HG02981 (cell line): ENCODE measurements at regions not wholly inside any gene's neighbourhood (a gene's known extent, or its start where the extent isn't known, plus 50 kb on each side); places are given as distances from the start of the nearest gene placed in this dataset.

ENCODE experiments used
- ATAC-seq: cut with Tn5 transposase; IDR thresholded peaks from one replicate; pipeline ENCODE4 v1.9.1; 2021; ENCODE audit warnings: mild to moderate bottlenecking, moderate library complexity; ENCODE audit not compliant: unreplicated experiment

DNA sequence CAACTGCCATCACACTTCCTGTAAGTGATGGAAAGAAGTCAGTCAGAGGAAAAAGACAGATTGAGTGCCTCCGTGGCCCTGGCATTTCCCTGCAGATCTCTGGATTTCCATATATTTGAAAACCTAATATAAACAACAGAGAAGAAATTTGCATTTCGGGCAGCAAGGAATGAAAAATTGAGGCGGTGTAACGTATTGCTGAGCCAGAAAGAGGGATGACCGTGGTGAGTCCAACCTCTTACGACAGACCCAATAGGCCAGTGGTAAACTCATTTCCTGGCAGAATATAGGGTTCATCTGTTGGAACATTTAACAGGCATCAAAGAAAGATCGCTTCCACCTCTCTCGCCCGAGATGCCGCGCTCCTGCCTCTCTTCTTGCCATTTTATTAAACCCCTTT, 336.5 kb downstream of the MIAT start:
- ATAC-seq, result no peak

DNA sequence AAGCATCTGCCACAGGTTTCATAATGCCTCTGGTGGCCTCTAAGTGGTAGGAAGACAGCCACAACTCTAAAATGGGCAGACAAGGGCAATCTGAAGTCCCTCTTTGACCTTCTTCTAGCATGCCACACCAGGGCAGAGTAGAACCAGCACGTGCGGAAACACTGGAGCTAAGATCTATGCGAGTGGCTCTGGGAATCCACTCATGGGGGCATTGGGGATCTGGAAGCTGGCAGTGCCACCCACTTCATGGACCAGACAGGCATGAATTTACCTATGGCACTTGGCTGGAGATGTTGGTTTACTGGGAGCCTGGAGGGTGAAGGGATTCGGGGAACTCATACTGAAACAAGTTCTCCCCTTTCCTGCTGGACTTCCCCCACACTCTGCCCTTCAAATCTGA, 337.4 kb downstream of the MIAT start:
- ATAC-seq, result no peak

DNA sequence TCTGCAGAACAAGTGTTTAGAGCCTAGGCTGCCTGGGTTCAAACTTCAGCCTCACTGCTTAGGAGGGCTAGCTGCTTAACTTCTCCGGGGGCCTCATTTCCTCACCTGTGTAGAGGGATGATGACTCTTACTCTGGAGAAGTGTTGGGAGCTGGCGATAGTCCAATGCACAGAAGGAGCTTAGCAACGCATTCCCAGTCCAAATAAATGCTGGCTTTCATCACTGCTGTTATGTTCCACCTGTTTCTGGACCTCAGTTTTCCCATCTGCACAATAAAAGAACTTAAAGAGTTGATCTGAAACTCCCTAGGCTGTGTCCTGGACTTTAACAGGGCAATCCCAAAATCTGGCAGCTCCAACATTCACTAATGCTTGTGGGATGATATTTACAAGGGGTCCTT, 337.8 kb downstream of the MIAT start:
- ATAC-seq, result no peak

DNA sequence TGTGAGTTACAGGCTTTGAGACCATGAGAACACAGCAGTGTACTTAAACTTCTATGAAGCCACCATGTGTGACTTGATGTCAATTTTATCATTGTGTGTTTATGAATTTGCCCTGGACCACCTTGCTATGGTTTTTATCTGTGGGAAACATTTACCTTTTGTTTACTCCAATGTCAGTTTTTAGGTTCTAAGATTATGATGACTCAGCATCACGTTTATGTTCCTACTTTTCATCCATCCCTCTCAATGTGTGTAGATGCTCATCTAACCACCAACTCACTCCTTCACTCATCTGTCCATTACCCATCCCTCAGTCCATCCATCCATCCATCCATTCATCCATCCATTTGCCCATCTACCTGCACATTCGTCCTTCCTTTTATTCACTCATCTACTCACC, 338.8 kb downstream of the MIAT start:
- ATAC-seq, result no peak

DNA sequence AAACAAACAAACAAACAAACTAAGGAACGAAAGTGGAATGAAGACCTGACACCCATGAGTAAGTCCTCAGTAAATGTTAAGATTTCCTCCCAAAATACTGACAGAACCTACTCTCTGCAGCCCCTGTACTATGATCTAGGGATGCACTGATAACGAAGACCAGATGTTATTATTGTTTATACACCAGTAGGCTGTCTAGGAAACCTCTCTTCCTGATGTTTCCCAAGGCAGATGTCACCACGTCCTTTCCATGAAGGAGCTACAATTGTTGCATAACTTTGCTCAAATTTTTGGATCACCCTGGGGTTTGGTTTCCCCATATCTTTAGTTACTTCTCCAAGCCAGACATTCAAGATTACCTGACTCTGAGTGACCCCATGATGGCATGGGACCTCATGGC, 340.7 kb downstream of the MIAT start:
- no peak for ATAC-seq

DNA sequence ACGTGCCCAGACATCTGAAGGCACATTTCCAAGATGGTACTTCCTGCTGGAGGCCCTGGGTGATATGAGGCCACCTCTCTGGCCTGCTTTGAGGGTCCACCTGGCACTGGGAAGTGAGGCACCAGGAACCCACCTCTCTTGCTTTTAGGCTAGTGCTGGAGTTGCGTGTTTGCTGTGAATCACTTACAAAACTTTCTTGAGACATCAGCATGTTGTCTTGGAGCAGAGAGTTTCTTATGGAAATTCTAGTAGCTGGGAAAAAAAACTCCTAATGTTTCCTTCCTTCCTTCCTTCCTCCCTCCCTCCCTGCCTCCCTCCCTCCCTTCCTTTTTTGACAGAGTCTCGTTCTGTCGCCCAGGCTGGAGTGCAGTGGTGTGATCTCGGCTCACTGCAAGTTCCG, 341.3 kb downstream of the MIAT start:
- no peak for ATAC-seq

DNA sequence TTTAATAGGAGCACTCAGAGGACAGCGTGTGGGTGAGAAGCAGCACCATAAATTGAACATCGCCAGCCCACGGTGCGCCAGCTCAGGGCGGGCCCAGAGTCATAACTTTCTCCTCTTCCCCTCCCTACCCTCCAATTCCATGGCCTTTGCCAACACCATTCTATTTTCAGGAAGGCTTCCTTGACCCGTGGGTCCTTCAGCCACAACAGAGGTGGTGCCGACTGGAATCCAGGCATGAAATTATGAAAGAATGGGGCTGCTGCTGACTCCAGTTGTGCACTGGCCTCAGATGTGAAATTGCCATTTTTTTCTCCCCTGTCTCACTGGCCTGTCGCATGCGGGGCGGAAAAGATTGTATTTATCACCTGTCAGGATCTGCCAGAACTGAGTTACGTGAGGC, 345.9 kb downstream of the MIAT start:
- no peak for ATAC-seq

DNA sequence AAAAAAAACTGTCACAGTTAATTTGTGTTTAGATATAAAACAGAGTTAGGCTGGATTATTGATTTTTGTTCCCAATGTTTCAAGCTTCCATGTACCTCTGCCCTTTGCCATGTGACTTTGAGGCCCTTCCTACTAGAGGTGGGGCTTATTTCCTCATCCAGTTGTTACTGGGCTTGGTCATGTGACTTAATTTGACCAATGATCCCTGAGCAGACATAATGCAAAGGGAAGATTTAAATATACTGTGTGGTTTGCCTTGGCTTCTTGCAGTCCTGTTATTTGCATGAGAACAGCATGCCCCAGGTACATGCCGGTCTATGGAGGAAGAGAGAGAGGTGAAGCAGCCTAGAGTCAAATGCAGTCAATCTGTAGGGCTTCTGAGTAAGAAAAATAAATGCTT, 347.0 kb downstream of the MIAT start:
- no peak for ATAC-seq

DNA sequence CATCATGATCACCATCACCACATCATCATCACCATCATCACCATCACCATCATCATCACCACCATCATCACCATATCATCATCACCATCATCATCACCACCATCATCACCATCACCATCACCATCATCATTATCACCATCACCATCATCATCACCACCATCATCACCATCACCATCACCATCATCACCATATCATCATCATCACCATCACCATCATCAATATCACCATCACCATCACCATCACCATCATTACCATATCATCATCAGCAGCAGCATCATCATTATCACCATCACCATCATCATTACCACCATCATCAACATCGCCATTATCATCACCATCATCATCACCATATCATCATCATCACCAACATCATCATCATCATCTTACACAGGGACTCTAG, 351.1 kb downstream of the MIAT start:
- ATAC-seq, result no peak

DNA sequence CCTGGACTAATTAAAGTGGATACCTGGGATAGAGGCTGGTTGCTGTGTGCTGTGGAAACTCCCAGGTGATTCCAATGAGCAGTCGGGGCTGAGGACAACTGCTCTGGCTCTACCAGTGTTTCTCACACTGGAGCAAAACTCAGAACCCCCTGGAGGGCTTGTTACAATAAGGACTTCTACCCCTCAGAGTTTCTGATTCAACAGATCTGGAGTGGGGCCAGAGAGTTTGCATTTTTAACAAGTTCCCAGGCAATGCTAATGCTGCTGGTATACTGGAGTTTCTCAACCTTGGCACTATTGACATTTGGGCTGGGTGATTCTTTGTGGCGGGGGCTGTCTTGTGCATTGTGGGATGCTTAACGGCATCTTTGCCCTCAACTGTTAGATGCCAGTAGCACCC, 353.7 kb downstream of the MIAT start:
- ATAC-seq, result no peak

DNA sequence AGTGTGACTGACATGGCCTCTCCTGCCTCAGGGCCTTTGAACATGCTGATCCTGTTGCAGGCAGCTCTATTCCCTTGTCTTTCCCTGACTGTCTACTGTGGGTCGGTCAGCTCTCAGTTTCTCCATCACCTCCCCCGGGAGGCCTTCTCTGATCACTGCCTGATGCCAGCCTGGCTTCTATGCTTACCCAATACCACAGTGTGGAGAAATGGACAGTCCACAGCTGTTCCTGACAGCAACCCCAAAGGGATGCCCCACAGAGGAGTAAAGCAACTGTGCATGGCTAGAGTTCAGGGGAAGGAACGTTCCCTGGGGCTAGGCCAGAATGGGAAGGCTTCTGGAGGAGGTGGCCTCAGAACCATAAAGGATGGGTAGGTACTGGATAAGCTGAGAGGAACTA, 354.3 kb downstream of the MIAT start:
- no peak for ATAC-seq

DNA sequence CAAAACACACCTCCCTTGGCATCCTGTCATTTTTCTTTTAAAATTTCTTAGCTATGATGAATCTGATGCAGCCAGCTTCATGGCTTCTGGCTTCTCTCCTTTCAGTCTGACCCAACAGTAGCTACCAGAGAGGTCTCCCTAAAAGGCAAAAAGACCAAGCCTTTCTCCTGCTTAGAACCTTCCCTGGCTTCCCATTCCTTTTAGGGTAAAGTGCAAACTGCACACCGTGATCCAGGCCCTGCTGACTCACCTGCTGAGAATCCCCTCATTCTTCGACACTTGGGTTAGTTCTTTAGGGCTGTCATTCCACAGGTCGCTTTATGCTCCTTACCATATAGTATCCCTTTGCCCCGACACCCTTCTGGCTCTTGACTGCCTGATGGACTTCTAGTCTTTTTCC, 362.4 kb downstream of the MIAT start:
- no peak for ATAC-seq

DNA sequence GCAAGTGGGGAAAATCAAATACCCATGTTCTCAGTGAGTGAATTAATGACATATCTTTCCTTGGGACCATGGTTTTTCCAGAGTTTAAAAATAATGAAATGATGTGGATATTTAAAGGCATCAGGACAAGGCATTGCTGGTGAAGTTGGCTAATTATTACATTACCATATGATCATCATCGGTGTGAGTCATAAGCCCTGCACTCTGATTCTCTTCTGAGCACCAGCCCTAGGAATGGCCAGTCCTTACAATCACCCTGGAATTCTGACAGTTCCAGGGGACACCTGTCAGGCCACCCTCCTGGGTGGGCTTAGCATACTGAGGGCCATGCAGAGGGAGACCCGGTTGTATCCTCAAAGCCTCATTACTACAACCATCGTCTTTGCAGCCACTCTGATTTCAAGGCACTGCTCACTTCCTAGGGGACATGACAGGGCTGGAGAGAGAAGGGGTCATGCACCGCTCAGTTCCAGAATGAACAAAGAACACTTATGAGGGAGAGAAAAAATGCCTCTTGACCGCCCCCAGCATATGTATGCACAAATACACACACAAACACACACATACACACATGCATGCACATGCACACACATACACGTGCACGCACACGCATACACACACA, 365.0 kb downstream of the MIAT start:
- ATAC-seq, result no peak

DNA sequence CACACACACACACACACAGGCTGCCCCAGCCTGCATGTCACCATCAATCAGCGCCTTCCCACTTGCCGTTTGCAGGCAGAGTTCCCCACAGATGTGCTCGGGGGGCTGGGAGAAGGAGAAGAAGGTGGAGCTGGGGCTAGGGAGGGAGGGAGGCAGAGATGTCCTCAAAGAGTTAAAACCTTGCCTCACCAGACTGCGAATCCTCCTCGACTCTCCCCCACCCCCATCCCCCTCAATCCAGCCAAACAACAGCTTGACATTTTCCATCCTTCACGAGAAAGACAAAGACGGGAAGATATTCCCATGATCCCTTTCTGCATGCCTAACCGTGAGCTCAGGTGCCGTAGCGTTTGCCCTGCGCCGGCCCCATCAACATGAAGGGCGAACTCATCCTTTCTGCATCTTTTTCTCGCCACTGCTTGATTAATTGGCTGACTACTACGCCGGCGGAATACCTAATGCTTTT, 365.5 kb downstream of the MIAT start:
- ATAC-seq, result no peak

DNA sequence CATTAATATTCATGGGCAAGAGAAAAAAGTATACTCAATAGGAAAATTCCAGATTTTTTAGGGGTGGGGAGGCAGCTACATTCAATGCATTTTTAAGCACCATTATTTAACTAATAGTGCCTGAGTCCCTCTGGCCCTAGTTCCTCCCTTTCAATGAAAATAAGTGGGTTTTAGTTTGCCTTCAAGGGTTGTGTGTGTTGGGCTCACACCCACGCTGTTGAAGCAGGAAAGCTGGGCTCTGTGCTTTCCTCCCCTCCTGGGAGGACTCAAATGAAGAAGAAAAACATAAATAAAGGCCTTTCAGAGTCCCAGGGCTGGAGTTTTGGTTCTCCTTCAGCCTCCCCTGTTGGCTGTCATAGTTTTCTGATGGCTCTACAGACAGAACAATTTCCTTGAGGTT, 366.2 kb downstream of the MIAT start:
- no peak for ATAC-seq

DNA sequence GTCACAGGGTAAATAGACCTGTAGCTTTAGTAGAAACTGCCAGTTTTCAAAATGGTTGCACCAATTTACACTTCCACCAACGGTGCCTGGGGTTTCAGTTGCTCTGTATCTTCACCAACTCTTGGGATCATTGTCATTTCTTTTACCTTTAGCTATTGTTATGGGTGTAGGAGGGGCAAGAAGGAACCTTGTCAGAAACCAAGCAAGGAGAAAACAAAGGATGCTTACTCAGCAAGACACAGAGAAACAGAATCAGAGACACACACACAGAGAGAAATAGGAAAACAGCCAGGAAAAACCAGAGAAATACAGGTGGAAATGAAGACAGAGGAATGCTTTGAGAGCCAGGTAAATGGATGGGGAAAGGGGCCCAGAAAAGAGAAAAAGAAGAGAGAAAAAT, 367.6 kb downstream of the MIAT start:
- no peak for ATAC-seq

DNA sequence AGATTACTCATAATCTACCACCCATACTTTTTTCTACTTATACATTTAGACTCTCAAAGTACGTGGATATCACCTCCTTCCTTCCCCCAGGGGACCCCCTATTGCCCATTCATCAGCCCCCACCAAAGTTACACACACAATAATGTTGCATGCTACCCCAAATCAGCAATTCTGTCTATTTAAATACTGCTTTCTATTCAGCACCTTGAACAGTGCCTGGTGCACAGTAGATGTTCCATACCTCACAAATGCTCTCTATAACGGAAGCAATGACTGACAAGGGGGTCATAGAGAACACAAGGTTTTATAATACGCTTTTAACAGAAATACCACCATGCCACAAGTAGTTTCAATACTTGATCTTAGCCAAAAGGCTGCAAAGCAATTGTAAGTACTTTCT, 370.7 kb downstream of the MIAT start:
- ATAC-seq, result no peak

DNA sequence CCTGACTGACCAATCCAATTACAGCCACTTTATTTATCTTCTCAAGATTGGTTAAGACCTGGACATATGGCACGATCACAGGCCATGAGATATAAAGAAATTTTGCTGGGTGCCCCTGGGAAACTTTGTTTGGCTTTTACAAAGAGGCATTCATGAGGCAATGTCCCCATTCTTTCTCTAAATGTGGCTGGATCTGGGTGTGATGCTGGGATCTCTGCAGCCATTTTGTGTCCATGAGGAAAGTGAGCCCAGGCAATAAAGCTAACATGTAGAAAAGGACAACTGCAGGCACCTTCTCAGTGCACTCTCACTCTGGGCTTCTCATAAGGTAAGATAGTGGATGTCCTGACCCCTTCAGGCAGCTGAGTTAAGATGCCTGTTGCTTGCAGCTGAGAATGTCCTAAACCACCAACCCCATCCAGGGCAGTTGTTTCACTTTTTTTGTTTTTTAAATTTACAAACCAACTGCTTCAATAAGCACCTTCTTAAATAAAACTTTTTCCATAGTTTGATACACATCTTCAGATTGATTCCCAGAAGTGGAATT, 372.3 kb downstream of the MIAT start:
- ATAC-seq, result no peak

DNA sequence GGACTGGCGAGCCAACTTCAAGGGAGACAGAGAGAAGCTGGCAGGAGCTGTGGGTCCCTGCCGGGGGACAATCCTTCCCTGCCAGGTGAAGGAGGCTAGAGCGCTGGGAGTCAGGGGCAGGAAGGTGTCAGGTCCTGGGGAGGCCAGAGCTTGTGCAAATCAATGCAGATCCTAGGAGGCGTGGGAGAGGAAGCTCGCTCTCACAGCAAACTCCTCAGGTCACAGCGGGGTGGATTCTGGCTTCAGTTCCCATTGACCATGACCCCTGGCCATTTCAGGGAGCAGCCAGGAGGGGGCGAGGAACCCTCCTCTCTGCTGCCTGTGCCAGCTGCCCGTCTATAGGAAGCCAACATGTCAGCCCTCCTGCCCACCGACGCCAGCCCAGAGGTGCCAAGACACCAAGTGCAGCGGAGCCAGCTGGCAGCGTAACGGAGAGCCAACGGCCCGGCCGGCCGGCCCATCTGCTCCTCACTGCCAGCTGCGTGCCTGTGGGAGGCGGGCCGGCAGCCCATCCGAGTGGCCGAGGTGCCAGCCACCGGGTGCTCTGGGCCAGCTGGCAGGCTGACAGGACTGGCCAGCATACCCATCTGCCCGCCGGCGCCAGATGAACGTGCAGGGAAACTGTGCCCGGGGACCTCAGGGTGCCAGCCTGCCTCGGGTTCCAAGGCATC, 374.8 kb downstream of the MIAT start:
- no peak for ATAC-seq

DNA sequence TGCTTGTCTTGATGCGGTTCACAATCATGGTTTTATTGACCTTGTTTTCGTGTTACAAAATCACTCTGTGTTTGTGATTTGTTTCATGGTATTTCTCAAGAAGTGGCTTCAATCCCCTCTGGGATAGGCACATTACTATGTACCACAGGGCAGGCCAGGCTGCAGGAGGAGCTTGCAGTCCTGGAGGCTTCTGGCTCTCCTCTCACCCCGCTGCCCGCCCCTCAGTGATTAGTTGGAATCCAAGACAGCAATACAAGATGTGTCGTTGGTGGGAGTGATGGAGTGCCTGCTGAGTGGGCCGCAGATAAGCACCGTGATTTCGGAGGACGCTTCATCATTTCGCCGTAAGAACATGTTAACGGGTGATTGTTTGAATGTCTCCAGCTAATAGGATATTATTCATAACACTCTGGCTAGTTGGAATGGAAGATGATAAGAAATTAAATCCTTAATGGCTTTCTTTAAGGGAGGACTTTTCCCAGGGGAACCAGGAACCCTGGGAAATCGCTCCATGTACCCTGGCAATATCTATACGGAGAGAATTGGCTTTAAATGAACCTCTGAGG, 384.4 kb downstream of the MIAT start:
- ATAC-seq, result no peak

DNA sequence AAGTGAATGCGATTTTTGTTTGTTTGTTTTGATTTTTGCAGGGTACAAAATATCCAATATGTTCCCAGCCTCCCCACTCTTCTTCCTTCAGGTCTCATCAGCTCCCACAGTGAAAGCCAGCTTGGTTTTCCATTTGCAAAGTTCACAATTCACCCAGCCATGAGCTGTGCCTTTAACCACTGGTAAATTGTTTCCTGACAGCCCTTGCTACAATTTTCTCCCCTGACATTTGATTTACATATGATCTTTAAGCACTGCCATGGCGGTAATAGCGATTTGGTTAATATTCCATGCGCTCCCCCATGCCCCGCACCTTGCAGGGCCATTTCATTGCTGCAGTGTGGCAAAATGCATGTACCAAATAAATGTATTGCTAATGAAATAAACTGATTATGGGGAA, 385.9 kb downstream of the MIAT start:
- ATAC-seq, result no peak
